GM19463 (cell line): ENCODE measurements at regions not wholly inside any gene's neighbourhood (a gene's known extent, or its start where the extent isn't known, plus 50 kb on each side); places are given as distances from the start of the nearest gene placed in this dataset.

Source experiments
- ATAC-seq: cut with Tn5 transposase; IDR thresholded peaks from one replicate; pipeline ENCODE4 v1.9.1; 2021; ENCODE audit warnings: mild to moderate bottlenecking, moderate library complexity; ENCODE audit not compliant: unreplicated experiment

DNA sequence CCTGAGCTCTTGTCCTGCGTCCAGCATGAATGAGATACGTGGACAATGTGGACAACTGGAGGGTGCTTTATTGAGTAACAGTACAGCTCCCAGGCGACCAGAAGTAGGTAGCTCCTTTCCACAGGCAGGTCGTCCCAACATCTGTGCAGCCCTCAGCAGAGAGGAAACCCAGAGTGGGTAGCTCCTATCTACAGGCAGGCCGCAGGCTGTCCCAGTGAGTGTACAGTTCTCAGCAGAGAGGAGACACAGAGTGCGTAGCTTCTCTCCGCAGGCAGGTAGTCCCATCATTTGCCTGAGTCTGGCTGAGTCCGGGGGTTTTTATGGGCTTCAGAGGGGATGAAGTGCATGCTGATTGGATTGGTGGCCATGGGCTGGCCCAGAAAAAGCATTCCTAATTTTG lies 373.3 kb downstream of the CHSY3 start:
- ATAC-seq = no peak

GRCh38 chr5:130277002-130277401 lies 372.7 kb downstream of the CHSY3 start:
- no peak for ATAC-seq

GRCh38 chr5:130272837-130273236 lies 368.6 kb downstream of the CHSY3 start:
- ATAC-seq = no peak

DNA sequence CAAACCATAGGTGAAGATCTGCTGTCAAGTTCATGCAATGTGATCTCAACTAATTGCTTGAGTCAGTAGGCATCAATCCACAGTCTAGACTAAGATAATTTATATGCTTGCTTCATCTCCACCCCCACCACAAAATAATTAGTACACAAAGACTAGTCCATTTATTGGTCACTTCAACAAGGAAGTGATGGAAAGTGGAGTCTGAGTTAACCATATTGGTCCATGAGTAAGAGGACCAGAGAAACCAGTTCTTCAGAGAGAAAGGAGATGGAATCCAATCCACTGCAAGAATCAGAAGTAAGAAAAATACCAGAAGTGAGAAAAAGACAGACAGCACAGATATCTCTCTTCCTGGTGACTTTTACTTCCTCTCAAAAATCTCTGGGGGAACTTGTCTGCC lies 366.5 kb downstream of the CHSY3 start:
- no peak for ATAC-seq

GRCh38 chr5:130268489-130268888 lies 364.2 kb downstream of the CHSY3 start:
- no peak for ATAC-seq

DNA sequence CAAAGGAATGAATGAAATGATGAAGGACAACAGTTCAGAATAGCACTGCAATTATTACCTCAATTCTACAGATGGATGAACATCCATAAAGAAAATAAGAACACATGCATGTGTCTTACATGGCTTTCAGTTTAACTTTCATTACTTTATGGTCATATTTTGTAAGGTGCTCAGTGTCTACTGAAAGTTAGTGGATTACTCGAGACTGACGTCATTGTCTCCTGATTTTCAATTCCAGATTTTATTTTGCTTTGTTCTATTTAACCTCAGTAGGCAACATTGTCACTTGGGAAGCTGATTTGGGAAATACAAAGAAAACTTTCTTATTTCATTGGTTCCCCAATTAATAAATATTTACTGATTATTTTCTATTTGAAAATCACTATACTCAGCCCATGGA lies 363.7 kb downstream of the CHSY3 start:
- ATAC-seq = no peak

DNA sequence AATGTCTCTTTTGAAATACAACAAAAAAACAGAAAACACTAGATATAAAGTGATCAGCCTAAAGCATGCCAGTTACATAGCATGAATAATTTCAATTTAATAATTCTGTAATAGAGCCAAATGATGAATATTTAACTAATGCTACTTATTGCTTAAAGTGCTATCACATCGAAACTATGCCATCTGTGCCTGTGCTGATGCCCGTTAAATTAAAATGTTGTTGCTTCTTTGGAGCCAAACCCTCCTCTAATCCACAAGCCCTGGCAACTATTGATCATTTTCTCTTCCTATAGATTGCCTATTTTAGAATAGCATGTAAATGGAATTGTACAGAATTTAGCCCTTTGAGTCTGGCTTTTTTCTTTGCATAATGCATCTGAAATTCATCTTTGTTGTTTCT lies 356.2 kb downstream of the CHSY3 start:
- no peak for ATAC-seq

GRCh38 chr5:130251931-130252330 lies 347.7 kb downstream of the CHSY3 start:
- ATAC-seq = no peak

DNA sequence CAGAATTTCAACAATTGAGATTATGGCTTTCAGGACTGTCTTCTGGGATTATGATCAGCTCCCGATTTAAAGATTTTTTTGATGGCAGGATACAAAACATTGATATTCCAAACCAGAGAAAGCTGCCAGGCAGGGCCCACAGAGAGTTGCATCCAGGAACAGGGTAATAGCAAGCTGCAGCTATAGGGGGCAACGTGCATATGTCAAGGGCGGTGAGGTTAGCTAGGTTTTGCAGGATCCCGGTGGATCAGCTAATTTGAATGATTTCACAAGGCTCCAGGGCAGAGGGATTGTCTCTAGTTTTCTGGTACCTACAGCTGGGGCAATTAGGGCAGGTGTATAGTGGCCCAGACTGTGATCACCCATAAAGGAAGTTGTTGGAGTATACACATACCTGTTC lies 339.4 kb downstream of the CHSY3 start:
- no peak for ATAC-seq

GRCh38 chr5:130237721-130238120 lies 333.5 kb downstream of the CHSY3 start:
- ATAC-seq = no peak
